ENCODE measurements at regions not wholly inside any gene's neighbourhood (a gene's known extent, or its start where the extent isn't known, plus 50 kb on each side); places are given as distances from the start of the nearest gene placed in this dataset.

DNA sequence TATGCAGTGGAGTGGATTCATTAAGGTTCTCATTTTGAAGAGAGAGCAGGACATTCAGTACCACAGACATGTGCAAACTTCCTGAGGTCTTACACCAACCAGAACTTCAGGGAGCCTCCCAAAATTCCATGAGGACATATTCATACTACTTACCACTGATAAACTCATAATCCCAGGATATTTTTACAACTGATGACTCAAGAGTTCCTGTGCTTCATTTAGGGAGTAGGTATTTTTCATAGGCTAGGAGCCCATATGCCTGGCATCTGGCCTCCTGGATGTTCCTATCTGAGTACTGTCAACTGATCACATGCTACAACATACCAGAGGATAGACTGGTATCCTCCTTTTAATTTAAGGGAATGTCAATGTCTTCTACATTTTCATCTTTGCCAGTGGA is 578.0 kb downstream of the EFNA5 start:
- DNase-seq (ENCODE audit: low read depth in 2 of 3, low spot score in 2 of 3), result no peak

DNA sequence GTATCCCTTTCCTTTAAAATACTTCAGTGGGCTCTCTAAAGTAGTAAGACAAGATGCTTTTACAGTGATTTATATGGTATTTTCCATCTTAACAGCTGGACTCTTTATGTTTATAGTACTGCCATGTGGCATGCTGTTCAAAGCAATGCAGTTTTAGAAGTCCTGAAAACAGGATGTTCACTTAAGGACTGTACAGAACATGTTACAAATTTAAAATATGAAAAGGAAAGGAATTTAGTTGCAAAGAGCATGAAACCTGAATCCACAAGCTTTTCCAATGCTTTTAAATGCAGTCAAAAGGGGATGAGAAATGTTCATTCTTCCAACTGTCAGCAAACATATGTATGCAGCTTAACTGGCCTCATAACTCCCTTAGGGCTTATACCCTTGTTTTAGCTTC is 580.2 kb downstream of the EFNA5 start:
- no peak for DNase-seq (ENCODE audit: low read depth in 2 of 3, low spot score in 2 of 3)

DNA sequence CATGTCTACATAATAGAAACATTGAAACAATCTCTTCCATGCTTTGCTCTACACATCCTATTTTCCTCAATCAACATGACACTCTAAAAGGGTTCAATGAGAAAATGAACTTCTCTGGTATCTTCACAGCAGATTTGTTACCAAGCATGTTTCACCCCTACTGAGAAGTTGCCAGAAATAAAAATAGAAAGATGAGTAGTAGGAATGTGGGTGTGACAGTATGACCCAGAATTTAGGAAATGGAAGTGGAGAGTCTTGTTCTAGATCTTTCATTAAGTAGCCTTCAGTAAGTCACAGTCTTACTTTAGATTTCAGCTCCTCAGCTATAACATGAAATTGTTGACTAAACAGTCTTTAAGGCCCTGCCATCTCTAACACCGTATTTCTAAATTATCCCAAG is 581.8 kb downstream of the EFNA5 start:
- no peak for DNase-seq (ENCODE audit: low read depth in 2 of 3, low spot score in 2 of 3)

DNA sequence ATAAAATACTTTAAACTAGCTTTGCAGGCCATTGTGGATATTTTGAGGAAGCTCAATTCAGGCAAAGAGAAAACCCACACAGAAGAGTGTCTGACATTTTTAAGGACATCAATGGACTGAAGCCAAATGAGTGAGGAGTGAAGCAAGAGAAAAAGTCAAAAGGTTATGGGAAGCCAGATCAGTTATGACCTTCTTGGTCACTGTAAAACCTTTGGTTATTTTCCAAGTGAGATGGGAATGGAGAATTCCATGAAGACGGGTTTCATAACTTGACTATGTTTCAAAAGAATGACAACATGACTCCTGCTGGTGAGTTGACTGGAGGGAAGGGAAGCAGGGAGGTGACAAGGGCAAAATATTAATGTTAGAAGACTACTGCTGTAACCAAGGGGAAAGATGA is 585.2 kb downstream of the EFNA5 start:
- DNase-seq (ENCODE audit: low read depth in 2 of 3, low spot score in 2 of 3), result no peak

DNA sequence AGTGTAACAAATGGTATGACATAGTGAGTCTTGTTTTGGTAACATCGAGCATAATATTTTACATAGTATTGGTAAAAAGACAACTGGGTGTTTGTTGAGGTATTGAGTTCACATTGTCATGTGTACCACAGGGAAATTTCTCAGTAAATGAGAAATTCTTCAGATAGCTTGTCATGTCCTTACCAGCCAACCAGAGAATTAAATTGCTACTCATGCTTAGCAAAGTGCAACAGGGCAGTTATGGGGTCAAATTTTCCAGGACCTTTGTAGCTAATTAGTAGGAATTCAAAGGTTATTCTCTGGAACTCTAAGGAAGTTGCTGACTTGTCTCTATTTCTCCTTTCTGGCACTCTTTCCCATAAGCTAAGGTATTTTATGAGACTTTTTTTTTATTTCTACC is 595.7 kb downstream of the EFNA5 start:
- DNase-seq (ENCODE audit: low read depth in 2 of 3, low spot score in 2 of 3), result no peak

- no peak for DNase-seq (ENCODE audit: low read depth in 2 of 3, low spot score in 2 of 3)
Observed at GRCh38 chr5:107072967-107073366, 597.8 kb downstream of the EFNA5 start.

GRCh38 chr5:107072440-107072839 is 598.3 kb downstream of the EFNA5 start:
- DNase-seq (ENCODE audit: low read depth in 2 of 3, low spot score in 2 of 3), result no peak

- no peak for DNase-seq (ENCODE audit: low read depth in 2 of 3, low spot score in 2 of 3)
Observed at GRCh38 chr5:107068782-107069181, 602.0 kb downstream of the EFNA5 start.

GRCh38 chr5:107067395-107067794 is 603.3 kb downstream of the EFNA5 start:
- no peak for DNase-seq (ENCODE audit: low read depth in 2 of 3, low spot score in 2 of 3)

DNA sequence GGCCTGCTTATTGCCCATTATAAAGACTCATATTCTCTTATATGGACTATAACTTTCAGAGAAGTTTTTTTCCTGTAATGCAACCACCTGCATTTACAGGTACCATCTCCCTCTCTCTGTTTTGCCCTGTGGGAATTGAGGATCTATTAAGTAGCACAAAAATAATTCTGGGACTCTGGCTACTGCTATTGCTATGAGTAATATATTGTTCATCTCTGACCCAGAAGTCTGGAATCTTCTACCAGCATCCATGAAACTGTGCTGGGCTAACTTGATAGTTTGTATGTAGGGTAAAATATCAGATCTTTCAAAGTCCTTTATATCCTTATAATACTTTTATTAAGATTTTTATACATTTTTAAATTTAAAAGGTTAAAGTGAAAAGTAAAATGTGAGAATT is 607.2 kb downstream of the EFNA5 start:
- DNase-seq (ENCODE audit: low read depth in 2 of 3, low spot score in 2 of 3), result no peak

- DNase-seq (ENCODE audit: low read depth in 2 of 3, low spot score in 2 of 3), result no peak
Observed at GRCh38 chr5:107058803-107059202, 611.9 kb downstream of the EFNA5 start.

GRCh38 chr5:107058235-107058634 is 612.5 kb downstream of the EFNA5 start:
- DNase-seq (ENCODE audit: low read depth in 2 of 3, low spot score in 2 of 3), result no peak

GRCh38 chr5:107056278-107056677 is 614.5 kb downstream of the EFNA5 start:
- no peak for DNase-seq (ENCODE audit: low read depth in 2 of 3, low spot score in 2 of 3)

DNA sequence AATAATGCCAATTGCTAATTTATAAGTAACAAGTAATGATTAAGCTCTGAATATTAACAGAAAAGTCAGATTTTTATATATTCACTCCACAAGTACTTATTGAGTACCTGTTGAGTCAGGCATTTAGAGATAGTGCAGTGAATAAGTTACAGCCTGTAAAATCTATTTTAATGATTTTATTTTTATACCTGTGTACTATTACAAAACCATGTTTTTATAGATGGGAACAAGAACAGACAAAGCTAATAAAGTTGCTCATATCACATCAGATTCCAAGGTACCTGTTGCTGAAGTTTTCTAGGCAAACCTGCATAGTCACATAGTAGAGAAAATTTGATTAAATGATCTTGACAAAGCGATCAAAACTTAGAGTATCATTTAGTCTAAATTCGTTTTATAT is 623.7 kb downstream of the EFNA5 start:
- DNase-seq (ENCODE audit: low read depth in 2 of 3, low spot score in 2 of 3), result no peak

DNA sequence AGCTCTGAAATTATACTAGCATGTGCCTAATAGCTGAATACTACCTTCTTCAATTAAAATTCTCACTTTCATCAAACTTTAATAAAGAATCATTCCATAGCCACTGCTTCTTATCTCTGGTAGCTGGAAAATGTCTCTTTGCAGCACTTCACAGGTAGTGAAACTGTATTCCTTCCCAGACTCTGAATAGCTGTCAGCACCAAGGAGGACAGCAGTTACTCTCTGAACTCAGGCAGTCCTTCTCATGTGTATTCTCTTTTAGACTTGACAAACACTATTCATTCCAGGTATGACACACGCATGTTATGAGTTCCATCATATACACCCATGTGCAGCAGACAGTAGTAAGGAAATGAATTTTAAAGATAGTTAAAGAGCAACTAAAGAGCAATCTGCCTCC is 627.1 kb downstream of the EFNA5 start:
- no peak for DNase-seq (ENCODE audit: low read depth in 2 of 3, low spot score in 2 of 3)

GRCh38 chr5:107040907-107041306 is 629.8 kb downstream of the EFNA5 start:
- no peak for DNase-seq (ENCODE audit: low read depth in 2 of 3, low spot score in 2 of 3)

GRCh38 chr5:107032629-107033028 is 638.1 kb downstream of the EFNA5 start:
- DNase-seq (ENCODE audit: low read depth in 2 of 3, low spot score in 2 of 3), result no peak

- no peak for DNase-seq (ENCODE audit: low read depth in 2 of 3, low spot score in 2 of 3)
Observed at GRCh38 chr5:107028938-107029337, 641.8 kb downstream of the EFNA5 start.

- DNase-seq (ENCODE audit: low read depth in 2 of 3, low spot score in 2 of 3), result no peak
Observed at GRCh38 chr5:107025712-107026497, 644.8 kb downstream of the EFNA5 start.

- DNase-seq (ENCODE audit: low read depth in 2 of 3, low spot score in 2 of 3), result no peak
Observed at GRCh38 chr5:107023732-107024131, 647.0 kb downstream of the EFNA5 start.

GRCh38 chr5:107021575-107021974 is 649.2 kb downstream of the EFNA5 start:
- DNase-seq (ENCODE audit: low read depth in 2 of 3, low spot score in 2 of 3), result no peak

GRCh38 chr5:107020626-107021025 is 650.1 kb downstream of the EFNA5 start:
- no peak for DNase-seq (ENCODE audit: low read depth in 2 of 3, low spot score in 2 of 3)

GRCh38 chr5:107017616-107018015 is 653.1 kb downstream of the EFNA5 start:
- no peak for DNase-seq (ENCODE audit: low read depth in 2 of 3, low spot score in 2 of 3)

Data from hematopoietic multipotent progenitor cell (in vitro differentiated cells).